HG03039 (cell line): ENCODE measurements at regions not wholly inside any gene's neighbourhood (a gene's known extent, or its start where the extent isn't known, plus 50 kb on each side); places are given as distances from the start of the nearest gene placed in this dataset.
"Not testable (repeated sequence)": the region's sequence is repeated elsewhere in the genome, so short reads cannot be mapped to it uniquely, and the experiment has no call there.

Experiments used
- ATAC-seq: cut with Tn5 transposase; IDR thresholded peaks from one replicate; pipeline ENCODE4 v1.9.1; 2021; ENCODE audit warnings: mild to moderate bottlenecking, moderate library complexity; ENCODE audit not compliant: unreplicated experiment

DNA sequence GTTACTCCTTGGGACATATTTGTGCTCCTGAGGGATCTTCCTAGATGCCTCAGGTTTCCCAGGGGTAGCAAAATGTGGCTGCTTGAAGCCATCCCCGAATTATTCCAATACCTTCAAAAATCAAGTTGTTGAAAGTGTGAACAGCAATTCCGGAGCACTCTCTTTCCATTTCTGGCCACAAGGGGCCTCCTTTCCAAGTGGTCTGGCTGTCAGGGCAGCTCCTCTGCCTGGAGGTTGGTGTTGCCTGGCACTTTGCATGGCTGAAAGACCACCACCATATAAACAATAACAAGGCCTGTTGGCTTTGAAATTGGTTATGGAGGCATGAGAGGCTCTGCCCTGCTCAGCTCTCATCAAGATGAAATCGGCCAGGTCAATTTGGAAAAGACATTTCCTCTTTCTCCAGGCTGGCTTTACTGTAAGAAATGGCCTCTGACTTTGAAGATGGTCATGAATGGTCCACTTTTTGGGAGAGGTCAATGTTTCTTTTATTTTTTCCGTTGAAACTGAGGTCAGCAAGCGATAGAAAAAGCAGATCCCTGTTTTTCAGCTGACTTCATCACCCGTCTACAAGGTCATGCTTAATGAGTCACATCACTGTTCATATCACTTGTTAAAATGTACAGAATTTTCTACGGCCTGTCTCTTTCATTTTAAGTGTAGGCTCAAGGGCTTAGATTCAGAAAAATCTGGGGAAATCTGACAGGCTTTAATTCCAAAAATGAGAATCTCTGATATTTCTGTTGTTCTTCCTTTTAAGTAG lies 481.1 kb upstream of the ZNF608 start:
- ATAC-seq: no peak

DNA sequence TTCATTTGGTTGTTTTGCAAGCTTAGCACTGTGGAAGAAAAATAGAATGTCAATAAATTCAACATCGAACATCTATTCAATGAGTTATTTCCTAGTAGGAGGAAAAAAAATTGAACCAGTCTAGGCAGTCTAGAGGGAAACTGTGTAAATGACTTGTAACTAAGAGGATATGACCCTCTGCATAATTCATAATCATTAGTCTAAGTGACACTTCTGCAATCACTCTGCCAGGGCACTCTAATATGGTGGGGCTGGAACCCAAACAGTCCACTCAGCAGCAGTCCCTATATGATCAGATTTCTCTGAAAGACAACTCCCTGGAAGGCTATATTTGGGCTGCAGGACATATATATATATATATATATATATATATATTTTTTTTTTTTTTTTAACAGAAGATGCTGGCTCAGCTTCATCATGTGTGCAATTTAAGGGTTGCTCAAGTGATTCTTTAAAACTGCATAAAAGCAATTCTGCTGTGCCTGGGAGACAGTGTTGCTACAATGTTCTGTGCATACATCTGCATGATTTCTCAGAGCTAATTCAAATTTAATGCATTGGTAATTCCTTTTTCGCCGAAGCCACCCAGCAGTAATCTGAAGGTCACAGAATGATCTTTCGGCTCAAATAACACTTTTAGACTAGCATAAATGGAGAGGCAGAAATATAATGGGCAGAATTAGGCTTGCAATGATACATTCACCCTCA lies 482.1 kb upstream of the ZNF608 start:
- no peak for ATAC-seq

DNA sequence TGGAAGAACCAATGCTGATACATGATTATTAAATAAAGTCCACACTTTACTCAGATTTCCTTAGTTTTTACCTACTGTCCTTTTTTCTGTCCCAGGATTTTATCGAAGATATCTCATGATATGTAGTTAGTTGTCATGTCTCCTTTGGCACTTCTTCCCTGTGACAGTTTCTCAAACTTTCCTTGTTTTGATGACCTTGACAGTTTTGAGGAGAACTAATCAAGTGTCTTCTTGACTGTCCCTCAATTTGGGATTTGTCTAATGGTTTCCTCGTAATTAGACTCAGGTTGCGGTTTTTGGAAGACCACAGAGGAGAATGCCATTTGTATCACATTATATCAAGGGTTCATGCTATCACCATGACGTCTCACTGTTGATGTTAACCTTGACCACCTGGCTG lies 483.1 kb upstream of the ZNF608 start:
- no peak for ATAC-seq

DNA sequence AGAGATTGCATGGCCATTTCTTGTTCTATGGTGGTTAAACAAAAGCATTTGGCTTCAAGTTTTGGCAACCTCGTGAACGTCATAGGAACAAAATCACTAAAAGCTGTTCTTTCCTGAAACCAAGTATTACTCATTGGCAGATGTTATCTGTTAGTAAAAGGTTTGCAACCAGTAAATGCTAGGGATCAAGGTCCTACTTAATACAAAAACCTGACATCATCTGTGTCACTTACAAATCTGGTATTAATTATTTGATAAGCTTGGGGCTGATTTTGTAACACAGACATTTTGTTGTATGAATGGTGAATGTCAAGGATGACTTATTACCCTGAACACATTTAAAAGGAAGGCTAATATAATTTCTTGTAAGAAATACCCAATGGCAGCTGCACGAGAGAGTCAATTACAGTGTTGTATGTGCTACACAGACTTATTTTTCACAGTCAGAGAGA lies 486.4 kb upstream of the ZNF608 start:
- no peak for ATAC-seq

DNA sequence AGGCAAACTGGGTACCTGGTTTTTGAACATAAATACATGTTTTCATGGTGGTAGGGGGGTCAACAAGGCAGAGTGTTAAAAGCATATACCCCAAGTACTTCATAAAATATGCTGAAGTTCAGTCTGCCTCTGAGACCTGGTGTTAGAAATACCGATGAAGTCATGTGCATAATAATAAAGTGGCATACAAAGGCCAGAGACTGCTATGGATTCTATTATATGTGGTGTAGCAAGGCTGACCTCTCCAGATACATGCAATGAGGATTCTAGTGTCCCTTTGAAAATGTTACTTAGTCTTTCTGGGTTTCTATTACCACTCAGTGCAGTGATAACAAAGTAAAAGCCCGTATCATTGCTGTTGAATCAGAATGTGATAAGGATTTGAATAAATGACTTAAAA lies 487.5 kb upstream of the ZNF608 start:
- no peak for ATAC-seq

DNA sequence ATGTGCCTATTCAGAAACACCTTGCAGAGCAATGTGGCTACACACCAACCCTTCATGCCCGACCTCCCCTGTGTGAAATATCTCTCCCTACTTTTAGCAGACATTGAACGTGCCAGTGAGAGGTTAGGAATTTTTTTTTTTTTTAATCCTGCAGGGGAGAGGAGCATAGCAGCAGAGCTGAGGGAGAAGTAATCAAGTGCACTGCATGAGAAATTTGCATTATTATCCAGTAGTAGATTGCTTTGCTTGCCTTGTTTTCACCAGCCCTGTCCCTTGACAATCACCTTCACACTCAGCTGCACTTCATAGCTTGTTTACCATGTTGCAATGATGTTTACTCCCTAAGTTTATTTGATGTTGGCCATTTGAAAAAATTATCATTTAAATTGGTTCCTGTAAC lies 489.6 kb upstream of the ZNF608 start:
- ATAC-seq: no peak

DNA sequence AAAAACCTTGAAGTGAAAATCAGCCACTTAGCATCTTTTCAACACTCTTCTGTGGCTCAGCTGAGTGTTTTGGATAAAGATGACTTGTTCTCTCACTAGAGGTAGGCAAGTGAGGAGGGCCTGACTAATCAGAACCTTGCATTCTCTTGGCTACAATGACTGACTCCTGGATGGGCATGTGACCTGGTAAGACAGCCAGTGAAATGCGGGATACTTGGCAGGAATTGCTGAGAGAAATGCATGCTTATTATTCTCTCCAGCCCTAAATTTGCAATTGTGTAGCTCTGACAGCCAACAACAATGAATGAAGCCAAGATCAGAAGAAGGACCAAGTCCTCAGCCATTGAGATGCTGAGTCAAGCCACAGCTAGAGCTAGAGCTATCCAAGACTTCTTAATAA lies 490.5 kb upstream of the ZNF608 start:
- no peak for ATAC-seq

DNA sequence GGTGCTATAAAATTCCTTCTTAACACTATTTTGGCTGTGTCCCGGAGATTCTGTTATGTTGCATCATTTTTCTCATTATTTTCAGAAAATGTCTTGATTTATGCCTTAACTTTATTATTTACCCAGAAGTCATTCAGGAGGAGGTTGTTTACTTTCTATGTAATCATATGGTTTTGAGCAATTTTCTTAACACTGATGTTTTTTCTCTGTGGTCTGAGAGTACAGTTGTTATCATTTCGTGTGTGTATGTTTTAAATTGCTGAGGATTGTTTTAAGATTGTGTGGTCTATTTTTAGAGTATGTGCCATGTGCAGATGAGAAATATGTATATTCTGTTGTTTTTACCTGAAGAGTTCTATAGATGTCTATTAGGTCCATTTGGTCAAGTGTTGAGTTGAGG lies 498.1 kb upstream of the ZNF608 start:
- ATAC-seq: no peak

DNA sequence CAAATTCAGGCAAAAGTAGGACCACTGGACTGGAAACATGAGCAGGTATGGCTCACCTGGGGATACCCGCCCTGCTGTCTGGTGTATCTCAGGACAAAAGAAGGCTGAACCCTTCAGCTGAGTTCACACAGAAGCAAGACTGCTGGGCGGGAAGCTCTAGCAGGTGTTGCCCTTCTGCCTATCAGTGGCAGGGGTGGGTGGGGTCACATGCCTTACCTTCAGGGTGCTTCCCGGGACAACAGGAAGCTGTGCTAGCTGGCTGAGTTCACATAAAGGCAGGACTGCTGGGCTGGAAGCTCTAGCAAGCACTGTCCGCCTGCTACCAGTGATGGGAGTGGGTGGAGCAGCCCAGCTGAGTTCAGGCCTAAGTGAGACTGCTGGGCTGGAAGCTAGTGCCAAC lies 498.8 kb upstream of the ZNF608 start:
- no peak for ATAC-seq

DNA sequence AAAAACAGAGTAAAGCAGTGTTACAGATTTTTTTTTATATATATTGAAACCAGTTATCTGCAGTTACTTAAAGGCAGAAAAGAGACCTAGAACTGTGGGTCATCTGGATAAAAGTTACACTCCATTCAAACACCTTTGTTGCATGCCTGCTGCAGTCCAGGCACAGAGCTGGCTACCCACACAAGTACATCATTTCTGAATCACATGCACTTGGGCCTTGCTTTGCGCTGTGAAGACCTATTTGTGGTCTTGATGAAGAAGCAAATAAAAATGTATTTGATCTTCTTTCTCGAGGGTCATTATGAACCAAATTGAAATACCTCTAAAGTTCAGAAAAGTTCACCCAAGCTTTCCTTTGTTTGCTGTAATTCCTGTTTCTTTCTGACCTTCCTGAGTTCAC lies 503.0 kb upstream of the ZNF608 start:
- no peak for ATAC-seq

DNA sequence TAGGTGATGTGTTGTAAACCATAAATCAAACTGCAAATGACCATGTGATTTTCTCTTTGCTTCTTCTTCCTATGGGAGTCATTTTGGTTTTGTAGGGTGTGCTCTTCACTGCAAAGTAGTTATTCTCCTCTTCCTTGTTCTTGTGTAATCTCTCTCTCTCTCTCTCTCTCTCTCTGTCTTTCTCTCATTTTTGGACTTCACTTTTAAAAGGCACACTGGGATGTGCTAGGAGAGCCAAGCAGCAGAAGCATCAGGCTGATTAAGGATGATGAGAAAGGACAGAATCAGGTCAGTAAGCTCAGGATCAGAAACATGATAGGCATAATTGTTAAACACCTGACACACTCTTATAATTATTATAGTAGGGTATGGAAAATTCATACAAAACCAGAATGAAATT lies 505.3 kb upstream of the ZNF608 start:
- ATAC-seq: no peak

DNA sequence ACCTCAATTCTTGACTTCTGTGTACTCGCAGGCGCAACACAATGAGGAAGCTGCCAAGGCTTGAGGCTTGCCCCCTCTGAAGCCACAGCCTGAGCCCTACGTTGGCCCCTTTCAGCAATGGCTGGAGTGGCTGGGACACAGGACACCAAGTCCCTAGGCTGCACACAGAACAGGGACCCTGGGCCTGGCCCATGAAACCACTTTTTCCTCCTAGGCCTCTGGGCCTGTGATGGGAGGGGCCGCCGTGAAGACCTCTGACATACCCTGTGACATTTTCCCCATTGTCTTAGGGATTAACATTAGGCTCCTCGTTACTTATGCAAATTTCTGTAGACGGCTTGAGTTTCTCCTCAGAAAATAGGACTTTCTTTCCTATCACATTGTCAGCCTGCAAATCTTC lies 507.2 kb upstream of the ZNF608 start:
- ATAC-seq: not testable (repeated sequence)

DNA sequence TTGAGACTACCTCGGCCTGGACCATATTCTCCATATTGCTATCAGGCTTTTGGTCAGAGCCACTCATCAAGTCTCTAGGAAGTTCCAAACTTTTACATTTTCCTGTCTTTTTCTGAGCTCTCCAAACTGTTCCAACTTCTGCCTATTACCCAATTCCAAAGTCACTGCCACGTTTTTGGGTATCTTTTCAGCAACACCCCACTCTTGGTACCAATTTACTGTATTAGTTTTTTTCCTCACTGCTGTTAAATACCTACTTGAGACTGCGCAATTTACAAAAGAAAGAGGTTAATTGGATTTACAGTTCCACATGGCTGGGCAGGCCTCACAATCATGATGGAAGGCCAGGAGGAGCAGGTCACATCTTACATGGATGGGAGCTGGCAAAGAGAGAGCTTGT lies 507.8 kb upstream of the ZNF608 start:
- ATAC-seq: no peak

DNA sequence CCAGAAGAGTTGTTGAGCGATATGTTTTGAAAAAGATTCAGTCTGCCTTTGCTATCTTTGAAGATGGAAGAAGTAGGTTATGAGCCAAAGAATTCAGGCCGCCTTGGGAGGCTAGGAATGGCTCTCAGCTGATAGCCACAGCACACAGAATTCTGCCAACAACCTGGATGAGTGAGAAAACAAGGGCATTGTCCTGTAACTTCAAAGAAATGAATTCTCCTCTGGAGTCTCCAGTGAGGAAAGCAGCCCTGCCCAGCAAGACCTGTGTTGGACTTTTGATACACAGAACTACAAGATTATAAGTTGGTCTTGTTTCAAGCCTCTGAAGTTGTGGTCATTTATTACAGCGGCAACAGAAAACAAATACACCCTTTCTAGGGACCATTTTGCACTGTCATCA lies 509.9 kb upstream of the ZNF608 start:
- no peak for ATAC-seq

DNA sequence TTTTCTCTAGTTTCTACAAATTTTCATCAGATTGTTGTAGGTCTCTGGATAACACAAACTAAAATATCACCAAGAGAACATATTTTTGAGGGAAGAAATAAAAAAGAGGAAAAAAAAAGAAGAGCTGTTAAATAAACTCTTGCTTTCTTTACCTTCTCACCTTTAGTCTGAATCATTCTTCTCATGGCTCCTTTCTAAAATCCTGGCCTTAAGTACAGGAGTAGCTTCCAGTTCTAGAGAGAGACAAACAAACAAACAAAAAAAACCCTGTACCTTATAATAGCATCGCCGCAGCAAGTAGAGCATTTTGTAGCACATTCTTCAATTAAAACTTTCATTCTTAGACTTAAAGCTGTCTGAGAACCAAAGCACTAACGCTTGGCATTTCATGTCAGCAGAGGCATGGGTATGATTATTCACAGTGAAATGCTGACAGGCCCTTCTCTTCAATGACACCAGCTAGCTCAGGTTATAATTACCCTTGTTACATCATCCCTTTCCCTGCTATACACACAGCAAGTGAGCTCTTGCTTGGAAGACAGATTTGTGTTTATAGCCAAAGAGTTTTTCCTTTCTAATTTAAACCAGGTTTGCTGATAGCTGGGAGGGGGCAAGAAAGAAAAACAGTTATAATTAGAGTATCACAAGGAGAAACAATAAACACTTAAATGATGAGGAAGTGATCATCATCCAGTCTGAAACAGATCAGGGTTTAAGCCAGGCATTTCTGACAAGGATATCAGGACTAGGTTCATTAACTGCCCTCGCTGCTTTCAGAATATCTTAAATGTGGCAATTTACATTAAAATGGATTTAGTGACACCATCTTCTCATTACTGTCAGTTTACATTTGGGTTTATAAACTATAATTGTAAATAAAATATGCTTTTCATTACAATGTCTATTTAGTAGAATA lies 510.9 kb upstream of the ZNF608 start:
- ATAC-seq: no peak

DNA sequence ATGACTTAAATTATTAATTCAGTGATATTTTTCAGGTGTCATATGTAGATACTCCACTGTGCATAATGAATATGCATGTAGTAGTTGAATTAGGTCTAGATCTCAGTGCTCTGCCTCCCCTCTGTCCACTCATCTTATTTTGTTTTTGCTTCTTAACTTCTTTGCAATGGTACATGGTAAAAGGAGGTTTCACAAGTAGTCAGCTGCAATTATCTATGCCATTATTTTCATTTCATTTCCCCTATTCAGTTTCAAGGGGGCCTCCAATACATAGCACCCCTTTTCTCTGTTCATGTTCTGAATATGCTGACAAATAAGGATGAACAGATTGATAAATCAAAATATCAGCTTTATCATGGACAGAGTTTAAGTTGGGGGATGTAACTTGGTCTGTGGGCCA lies 511.6 kb upstream of the ZNF608 start:
- ATAC-seq: no peak

DNA sequence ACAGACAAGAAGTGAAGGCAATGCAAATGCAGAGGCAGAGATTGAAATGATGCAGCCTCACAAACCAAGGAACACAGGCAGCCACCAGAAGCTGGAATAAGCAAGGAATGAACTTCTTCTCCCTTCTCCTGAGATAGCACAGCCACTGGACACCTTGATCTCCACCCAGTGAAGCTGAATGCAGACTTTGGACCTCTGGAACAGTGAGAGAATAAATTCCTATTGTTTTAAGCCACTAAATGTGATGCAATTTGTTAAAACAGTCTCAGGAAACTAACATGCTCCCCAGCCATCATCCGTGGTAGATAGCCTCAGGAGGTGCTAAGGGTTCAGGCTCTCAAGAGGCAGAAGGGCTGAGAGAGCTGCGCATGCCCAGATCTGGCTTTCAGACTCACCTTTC lies 512.2 kb upstream of the ZNF608 start:
- no peak for ATAC-seq

DNA sequence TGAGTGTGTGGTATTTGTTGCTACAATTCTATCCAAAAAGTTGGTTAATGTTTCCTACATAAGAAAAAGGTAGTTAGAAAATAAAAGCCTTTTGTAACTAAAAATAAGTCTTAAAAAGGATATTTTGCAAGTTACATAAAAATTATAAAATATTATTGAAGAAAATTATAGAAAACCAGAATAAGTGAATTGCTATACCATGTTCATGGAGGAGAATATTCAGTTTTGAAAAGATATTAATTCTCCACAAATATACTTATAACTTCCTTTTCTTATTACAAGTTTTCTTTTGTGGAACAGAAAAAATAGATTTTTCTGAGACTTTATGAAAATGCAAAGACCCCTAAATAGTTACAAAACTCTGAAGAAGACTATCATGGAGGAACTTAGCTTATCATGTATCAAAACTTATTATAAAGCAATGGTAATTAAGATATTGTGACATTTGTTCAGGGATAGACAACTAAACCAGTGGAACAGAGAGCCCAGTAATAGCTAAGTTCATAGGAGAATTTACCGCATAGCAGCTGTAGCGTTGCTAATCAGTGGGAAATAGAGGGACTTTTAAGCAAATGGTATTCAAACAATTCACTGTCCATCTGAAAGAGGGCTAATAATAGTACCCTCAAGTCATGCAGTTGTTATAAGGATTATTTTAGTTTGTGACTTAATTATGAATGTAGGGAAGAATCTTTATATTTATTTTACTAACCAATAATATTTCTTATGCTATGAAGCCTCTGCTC lies 515.2 kb upstream of the ZNF608 start:
- ATAC-seq: no peak

DNA sequence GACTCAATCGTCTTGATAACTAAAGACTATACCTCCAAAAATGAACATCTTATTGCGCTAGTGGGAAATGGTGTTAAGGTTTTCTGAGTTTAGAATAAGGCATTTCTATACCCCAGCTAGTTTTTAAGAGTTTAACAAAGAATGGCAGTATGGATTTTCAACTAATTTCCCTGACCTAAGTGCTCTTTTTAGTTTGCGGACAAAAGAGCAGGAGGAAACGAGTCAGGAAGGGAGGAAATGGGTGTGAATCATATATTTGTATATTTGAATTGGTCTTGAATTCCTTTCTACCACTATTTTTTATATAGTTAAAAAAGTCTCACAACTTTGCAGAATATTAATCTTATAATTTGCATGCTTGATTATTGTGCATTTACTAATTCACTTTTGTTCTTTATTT lies 516.3 kb upstream of the ZNF608 start:
- ATAC-seq: no peak

DNA sequence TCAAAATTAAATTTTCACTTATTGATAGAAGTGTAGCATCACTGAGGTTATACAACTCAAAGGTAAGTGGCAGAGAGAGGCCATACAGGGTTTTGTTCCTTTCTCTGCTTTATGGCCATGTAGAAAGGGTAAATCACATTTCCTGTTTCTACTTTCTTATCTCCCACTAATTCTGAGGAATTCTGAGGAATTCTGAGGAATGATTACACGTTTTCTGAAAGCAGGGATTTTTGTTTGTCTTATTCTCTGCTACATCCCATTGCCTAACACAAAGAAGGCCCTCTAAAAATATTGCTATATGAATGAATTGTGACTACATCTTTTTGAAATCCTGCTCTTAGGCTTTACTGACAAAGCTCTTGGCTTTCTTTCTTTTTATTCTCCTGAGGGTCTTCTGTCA lies 516.9 kb upstream of the ZNF608 start:
- ATAC-seq: no peak

DNA sequence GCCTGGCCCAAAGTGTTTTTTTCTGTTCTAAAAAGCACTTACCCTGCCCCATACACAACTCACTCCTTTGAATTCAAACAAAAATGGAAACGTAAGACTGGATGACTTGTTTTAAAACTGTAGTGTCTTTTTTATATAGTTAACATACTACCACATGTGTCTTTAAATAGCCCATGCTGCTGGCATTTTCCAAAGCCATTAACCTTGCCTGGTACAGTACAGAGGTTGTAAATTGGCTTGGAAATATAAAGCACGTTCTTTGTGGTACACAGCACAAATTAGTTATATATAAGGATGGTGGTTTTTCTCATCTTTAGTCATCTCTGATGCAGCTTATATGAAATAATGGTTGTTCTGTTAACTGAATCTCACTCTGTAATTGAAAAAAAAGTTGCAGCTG lies 519.7 kb upstream of the ZNF608 start:
- no peak for ATAC-seq
